Duodenal mucosa (tissue), 2 donors: ENCODE measurements at regions not wholly inside any gene's neighbourhood (a gene's known extent, or its start where the extent isn't known, plus 50 kb on each side); places are given as distances from the start of the nearest gene placed in this dataset.
"Not testable (repeated sequence)": the region's sequence is repeated elsewhere in the genome, so short reads cannot be mapped to it uniquely, and the experiment has no call there.

ENCODE experiments used
- H3K27ac ChIP-seq: one replicate; pipeline ENCODE4 v1.7.0; 2013; ENCODE audit warnings: low read depth, low read length
- H3K27me3 ChIP-seq, 2 donors: one replicate each; pipeline ENCODE4 v1.7.0; 2013; ENCODE audit warnings: low read length in 2 of 2, control low read depth in 1 of 2; ENCODE audit not compliant: insufficient read depth in 2 of 2, control insufficient read depth in 1 of 2
- H3K36me3 ChIP-seq, 2 donors: one replicate each; pipeline ENCODE4 v1.7.0; 2013; ENCODE audit warnings: low read length in 2 of 2, control low read depth in 1 of 2; ENCODE audit not compliant: insufficient read depth in 2 of 2, control insufficient read depth in 1 of 2
- H3K4me1 ChIP-seq, 2 donors: one replicate each; pipeline ENCODE4 v1.7.0; 2013; ENCODE audit warnings: low read length in 2 of 2, control low read depth in 1 of 2; ENCODE audit not compliant: insufficient read depth in 2 of 2, control insufficient read depth in 1 of 2
- H3K4me3 ChIP-seq, 2 donors: one replicate each; pipeline ENCODE4 v1.7.0; 2013; ENCODE audit warnings: low read length in 2 of 2, low read depth in 1 of 2
- H3K9ac ChIP-seq, 2 donors: one replicate each; pipeline ENCODE4 v1.7.0; 2013; ENCODE audit warnings: low read length in 2 of 2, low read depth in 1 of 2
- H3K9me3 ChIP-seq, 2 donors: one replicate each; pipeline ENCODE4 v1.7.0; 2013; ENCODE audit warnings: low read length in 2 of 2, control low read depth in 1 of 2; ENCODE audit not compliant: control insufficient read depth in 1 of 2

DNA sequence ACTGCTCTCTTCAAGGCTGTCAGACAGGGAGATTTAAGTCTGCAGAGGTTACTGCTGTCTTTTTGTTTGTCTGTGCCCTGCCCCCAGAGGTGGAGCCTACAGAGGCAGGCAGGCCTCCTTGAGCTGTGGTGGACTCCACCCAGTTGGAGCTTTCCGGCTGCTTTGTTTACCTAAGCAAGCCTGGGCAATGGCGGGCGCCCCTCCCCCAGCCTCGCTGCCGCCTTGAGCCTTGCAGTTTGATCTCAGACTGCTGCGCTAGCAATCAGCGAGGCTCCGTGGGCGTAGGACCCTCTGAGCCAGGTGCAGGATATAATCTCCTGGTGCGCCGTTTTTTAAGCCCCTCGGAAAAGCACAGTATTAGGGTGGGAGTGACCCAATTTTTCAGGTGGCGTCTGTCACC, 446.7 kb upstream of the ACO1 start:
- H3K27me3 ChIP-seq, H3K36me3 ChIP-seq, H3K4me1 ChIP-seq, H3K27ac ChIP-seq, H3K9ac ChIP-seq, H3K9me3 ChIP-seq, H3K4me3 ChIP-seq: not testable (repeated sequence)

GRCh38 chr9:31950756-31951155, 433.7 kb upstream of the ACO1 start:
- no peak overlapping the region for H3K27ac ChIP-seq
- no peak overlapping the region for H3K4me3 ChIP-seq
- H3K9me3 ChIP-seq: no peaks in the 10 kb centered on the region
- no peaks in the 10 kb centered on the region for H3K4me1 ChIP-seq
- H3K36me3 ChIP-seq: no peaks in the 10 kb centered on the region
- no peaks in the 10 kb centered on the region for H3K27me3 ChIP-seq
- no peak overlapping the region for H3K9ac ChIP-seq

GRCh38 chr9:31958572-31958971, 425.9 kb upstream of the ACO1 start:
- Histone ChIP-seq H3K9ac (no peak overlapping the region), H3K27ac (no peak overlapping the region), H3K36me3 (no peaks in the 10 kb centered on the region), H3K27me3 (no peaks in the 10 kb centered on the region), H3K9me3 (peaks cover 15 to 18% of the 10 kb centered on the region in 2 donors), H3K4me3 (no peak overlapping the region), H3K4me1 (no peaks in the 10 kb centered on the region)

DNA sequence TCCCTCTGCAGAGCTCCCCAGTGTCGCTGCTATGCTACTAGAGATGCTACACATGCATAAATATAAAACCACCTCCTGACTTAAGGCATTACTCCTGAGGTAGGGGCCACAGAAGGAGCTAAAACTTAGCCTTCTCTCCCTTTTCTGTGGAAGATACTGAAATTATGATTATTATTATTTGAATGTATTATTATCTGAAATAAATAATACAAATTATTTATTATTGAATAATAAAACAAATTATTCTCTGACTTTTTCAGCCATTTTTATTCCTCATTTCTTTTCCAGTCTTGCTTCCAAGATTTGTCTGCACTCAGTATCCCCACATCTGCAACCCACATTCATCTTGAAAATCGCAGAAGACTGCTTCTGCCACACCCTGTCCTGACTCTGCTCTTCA, 414.9 kb upstream of the ACO1 start:
- Histone ChIP-seq H3K9me3 (peaks cover 0 to 5% of the 10 kb centered on the region in 2 donors), H3K36me3 (no peaks in the 10 kb centered on the region), H3K9ac (no peak overlapping the region), H3K27ac (no peak overlapping the region), H3K4me3 (no peak overlapping the region), H3K27me3 (no peaks in the 10 kb centered on the region), H3K4me1 (no peaks in the 10 kb centered on the region)

GRCh38 chr9:31983895-31984294, 400.5 kb upstream of the ACO1 start:
- H3K9me3 ChIP-seq: peaks cover 0 to 7% of the 10 kb centered on the region in 2 donors
- H3K27ac ChIP-seq: no peak overlapping the region
- H3K27me3 ChIP-seq: no peaks in the 10 kb centered on the region
- no peaks in the 10 kb centered on the region for H3K36me3 ChIP-seq
- no peak overlapping the region for H3K4me3 ChIP-seq
- H3K4me1 ChIP-seq: no peaks in the 10 kb centered on the region
- no peak overlapping the region for H3K9ac ChIP-seq

DNA sequence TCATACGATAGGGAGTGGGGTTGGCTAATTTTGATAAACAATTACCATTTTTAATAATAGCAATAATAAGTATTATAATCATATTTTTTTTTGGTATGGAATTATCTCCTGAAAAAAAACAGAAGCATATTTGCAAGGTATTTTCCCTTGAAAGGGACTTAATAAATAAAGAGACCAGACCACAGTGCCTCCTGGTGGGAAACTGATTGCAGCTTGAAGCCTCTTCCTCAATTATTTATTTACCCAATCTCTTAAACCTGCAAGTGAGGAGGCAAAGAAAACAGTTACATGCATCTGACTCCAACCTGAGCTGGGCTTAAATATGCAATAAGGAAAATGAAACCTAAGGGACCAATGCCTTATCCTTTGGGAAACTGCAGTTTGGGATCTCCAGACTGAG, 388.1 kb upstream of the ACO1 start:
- Histone ChIP-seq H3K27ac (no peak overlapping the region), H3K4me1 (no peaks in the 10 kb centered on the region), H3K27me3 (no peaks in the 10 kb centered on the region), H3K9me3 (no peaks in the 10 kb centered on the region), H3K4me3 (no peak overlapping the region), H3K9ac (no peak overlapping the region), H3K36me3 (no peaks in the 10 kb centered on the region)

DNA sequence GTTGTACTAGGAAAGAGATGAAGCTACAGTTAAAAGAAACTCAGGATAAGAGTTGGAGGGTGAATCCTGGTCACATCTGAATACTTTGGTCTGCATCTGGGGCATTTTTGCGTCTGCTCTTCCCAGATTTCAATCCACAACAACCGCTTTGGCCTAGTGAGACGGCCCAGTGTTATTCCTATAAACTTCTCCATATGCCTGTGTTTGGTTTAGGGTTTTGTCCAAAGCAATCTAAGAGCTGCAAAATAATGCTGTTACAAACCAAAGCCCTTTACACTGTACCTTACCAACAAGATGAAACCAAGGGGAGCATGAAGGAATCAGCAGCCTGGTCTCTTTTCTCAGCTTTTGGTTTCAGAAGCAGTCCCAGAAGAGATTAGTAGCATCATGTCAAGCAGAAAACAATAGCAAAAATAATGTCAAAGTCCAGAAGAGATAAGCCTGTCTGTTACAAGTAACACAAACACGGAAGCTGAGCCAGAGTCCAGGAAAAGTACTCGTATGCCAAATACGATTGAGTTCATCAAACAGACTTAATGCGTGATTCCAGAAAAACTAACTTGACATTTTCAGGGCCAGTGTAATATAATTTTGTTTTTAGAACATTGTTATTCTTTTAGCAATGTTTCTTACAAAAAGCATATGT, 379.9 kb upstream of the ACO1 start:
- Histone ChIP-seq H3K9ac (no peak overlapping the region), H3K27ac (no peak overlapping the region), H3K4me1 (peaks cover 6 to 7% of the 10 kb centered on the region in 2 donors), H3K27me3 (no peaks in the 10 kb centered on the region), H3K4me3 (no peak overlapping the region), H3K36me3 (no peaks in the 10 kb centered on the region), H3K9me3 (no peaks in the 10 kb centered on the region)

GRCh38 chr9:32010322-32010721, 374.1 kb upstream of the ACO1 start:
- H3K9ac ChIP-seq: no peak overlapping the region
- no peaks in the 10 kb centered on the region for H3K36me3 ChIP-seq
- H3K27ac ChIP-seq: no peak overlapping the region
- H3K9me3 ChIP-seq: no peaks in the 10 kb centered on the region
- no peaks in the 10 kb centered on the region for H3K27me3 ChIP-seq
- no peaks in the 10 kb centered on the region for H3K4me1 ChIP-seq
- no peak overlapping the region for H3K4me3 ChIP-seq

- Histone ChIP-seq H3K36me3 (no peaks in the 10 kb centered on the region), H3K4me1 (no peaks in the 10 kb centered on the region), H3K4me3 (no peak overlapping the region), H3K9me3 (no peaks in the 10 kb centered on the region), H3K27me3 (no peaks in the 10 kb centered on the region), H3K9ac (no peak overlapping the region), H3K27ac (no peak overlapping the region)
Measured at GRCh38 chr9:32011049-32011448, 373.4 kb upstream of the ACO1 start.

- Histone ChIP-seq H3K27me3 (no peaks in the 10 kb centered on the region), H3K9me3 (no peaks in the 10 kb centered on the region), H3K36me3 (no peaks in the 10 kb centered on the region), H3K27ac (no peak overlapping the region), H3K4me1 (no peaks in the 10 kb centered on the region), H3K9ac (no peak overlapping the region), H3K4me3 (no peak overlapping the region)
Measured at GRCh38 chr9:32015795-32016194, 368.6 kb upstream of the ACO1 start.

- no peaks in the 10 kb centered on the region for H3K36me3 ChIP-seq
- no peak overlapping the region for H3K4me3 ChIP-seq
- H3K9ac ChIP-seq: no peak overlapping the region
- no peaks in the 10 kb centered on the region for H3K27me3 ChIP-seq
- no peaks in the 10 kb centered on the region for H3K9me3 ChIP-seq
- no peaks in the 10 kb centered on the region for H3K4me1 ChIP-seq
- H3K27ac ChIP-seq: no peak overlapping the region
Measured at GRCh38 chr9:32045513-32045912, 338.9 kb upstream of the ACO1 start.
